ENCODE measurements at regions not wholly inside any gene's neighbourhood (a gene's known extent, or its start where the extent isn't known, plus 50 kb on each side); places are given as distances from the start of the nearest gene placed in this dataset.

DNA sequence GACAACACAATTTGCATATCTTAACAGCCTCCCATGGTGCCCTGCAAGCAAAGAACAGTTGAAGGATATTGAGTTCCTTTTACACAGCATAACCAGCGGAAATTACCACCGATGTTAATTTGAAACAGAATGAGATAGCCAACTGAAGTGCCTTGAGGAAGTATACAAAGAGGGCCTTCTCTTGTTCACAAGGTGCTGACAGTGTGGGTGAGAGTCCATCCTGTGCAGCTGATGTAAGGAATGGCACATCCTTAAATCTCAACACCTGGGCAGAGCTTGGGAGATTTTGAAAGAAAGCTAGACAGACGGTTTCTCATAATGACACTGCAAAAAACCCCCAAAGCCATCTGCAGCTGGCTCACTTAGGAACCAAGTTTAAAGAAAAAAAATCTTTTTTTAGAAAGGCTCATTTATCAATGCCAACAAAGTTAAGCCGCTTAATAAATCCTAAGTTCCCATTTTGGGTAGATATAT, 818.6 kb downstream of the KCNJ2 start:
- no peak for DNase-seq (ENCODE audit: low read depth)
- TF ChIP-seq, protein P1, sequence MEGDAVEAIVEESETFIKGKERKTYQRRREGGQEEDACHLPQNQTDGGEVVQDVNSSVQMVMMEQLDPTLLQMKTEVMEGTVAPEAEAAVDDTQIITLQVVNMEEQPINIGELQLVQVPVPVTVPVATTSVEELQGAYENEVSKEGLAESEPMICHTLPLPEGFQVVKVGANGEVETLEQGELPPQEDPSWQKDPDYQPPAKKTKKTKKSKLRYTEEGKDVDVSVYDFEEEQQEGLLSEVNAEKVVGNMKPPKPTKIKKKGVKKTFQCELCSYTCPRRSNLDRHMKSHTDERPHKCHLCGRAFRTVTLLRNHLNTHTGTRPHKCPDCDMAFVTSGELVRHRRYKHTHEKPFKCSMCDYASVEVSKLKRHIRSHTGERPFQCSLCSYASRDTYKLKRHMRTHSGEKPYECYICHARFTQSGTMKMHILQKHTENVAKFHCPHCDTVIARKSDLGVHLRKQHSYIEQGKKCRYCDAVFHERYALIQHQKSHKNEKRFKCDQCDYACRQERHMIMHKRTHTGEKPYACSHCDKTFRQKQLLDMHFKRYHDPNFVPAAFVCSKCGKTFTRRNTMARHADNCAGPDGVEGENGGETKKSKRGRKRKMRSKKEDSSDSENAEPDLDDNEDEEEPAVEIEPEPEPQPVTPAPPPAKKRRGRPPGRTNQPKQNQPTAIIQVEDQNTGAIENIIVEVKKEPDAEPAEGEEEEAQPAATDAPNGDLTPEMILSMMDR (conservative IDR thresholded peaks at IDR 0.05; ENCODE audit: low read depth, low read length), result no peak

GRCh38 chr17:70988622-70989021, 819.3 kb downstream of the KCNJ2 start:
- TF ChIP-seq, protein P1 (conservative IDR thresholded peaks at IDR 0.05; ENCODE audit: low read depth, low read length), result no peak

More for the DNA sequence above, 818.6 kb downstream of the KCNJ2 start:
- H3K4me3 ChIP-seq (ENCODE audit: low read depth, low read length), result no peak overlapping the region

GRCh38 chr17:70989280-70989679, 819.9 kb downstream of the KCNJ2 start:
- no peak overlapping the region for H3K4me3 ChIP-seq (ENCODE audit: low read depth, low read length)
- TF ChIP-seq, protein P1 (conservative IDR thresholded peaks at IDR 0.05; ENCODE audit: low read depth, low read length), result no peak
- no peak for DNase-seq (ENCODE audit: low read depth)

More at GRCh38 chr17:70988622-70989021, 819.3 kb downstream of the KCNJ2 start:
- DNase-seq (ENCODE audit: low read depth), result no peak
- H3K4me3 ChIP-seq (ENCODE audit: low read depth, low read length), result no peak overlapping the region

GRCh38 chr17:70994194-70994593, 824.9 kb downstream of the KCNJ2 start:
- DNase-seq (ENCODE audit: low read depth), result no peak

DNA sequence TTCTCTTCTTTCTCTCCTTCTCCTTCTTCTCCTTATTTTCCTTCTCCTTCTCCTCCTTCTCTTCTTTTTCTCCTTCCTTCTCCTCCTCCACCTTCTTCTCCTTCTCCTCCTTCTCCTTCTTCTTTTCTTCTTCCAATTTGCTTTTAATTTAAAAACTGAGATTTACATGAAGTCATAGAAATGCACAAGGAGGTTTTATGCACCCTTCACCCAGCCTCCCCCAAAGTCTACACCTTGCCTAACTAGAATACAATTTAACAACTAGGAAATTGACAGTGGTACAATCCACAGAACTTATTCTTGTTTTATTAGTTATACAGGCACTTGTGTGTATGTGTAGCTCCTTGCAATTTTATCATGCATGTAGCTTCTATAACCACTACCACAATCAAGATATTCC, 826.7 kb downstream of the KCNJ2 start:
- no peak for DNase-seq (ENCODE audit: low read depth)
- H3K4me3 ChIP-seq (ENCODE audit: low read depth, low read length), result no peak overlapping the region
- TF ChIP-seq, protein P1 (conservative IDR thresholded peaks at IDR 0.05; ENCODE audit: low read depth, low read length), result no peak

More at GRCh38 chr17:70994194-70994593, 824.9 kb downstream of the KCNJ2 start:
- TF ChIP-seq, protein P1 (conservative IDR thresholded peaks at IDR 0.05; ENCODE audit: low read depth, low read length), result no peak
- H3K4me3 ChIP-seq (ENCODE audit: low read depth, low read length), result no peak overlapping the region

GRCh38 chr17:71003736-71004135, 834.4 kb downstream of the KCNJ2 start:
- no peak overlapping the region for H3K4me3 ChIP-seq (ENCODE audit: low read depth, low read length)
- TF ChIP-seq, protein P1 (conservative IDR thresholded peaks at IDR 0.05; ENCODE audit: low read depth, low read length), result no peak
- no peak for DNase-seq (ENCODE audit: low read depth)

DNA sequence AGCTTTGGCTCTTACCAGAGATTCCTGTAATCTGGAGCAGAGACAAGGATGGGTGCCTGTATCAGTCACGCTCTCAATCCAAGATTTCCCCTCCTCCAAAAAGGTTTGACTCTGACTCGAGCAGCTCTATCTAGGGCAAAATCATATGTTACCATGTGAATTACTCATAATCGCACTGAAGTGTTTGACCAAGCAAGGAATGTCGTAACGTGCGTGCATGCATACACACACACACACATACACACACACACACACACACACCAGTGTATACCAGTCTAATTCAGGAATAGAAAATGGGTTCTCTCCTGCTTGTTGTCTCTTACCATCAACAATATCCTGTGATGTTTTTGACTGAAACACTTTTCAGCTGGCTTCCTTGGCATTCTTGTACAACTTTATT, 835.1 kb downstream of the KCNJ2 start:
- DNase-seq (ENCODE audit: low read depth), result no peak
- TF ChIP-seq, protein P1 (conservative IDR thresholded peaks at IDR 0.05; ENCODE audit: low read depth, low read length), result no peak
- H3K4me3 ChIP-seq (ENCODE audit: low read depth, low read length), result no peak overlapping the region
